Kidney (tissue), 13 donors: ENCODE measurements at regions not wholly inside any gene's neighbourhood (a gene's known extent, or its start where the extent isn't known, plus 50 kb on each side); places are given as distances from the start of the nearest gene placed in this dataset.
A peak's percentile ranks its signal among the peaks of the same experiment; 100 is the strongest.

ENCODE experiments used
- DNase-seq, 5 donors: peaks; one replicate each; pipeline ENCODE4 v3.0.0-alpha.2; 2013 to 2020
- FAIRE-seq: peaks from 2 replicates; lab custom pipeline; 2012; peaks lifted over from hg19 to GRCh38; lab: Jason Lieb, UNC
- H3K27ac ChIP-seq, 2 donors: one replicate each; pipeline ENCODE4 v1.7.0; 2013; ENCODE audit warnings: low read depth in 2 of 2, low read length in 2 of 2, inconsistent platforms in 1 of 2
- H3K27me3 ChIP-seq: one replicate; pipeline ENCODE4 v1.7.1; 2013; ENCODE audit warnings: low read length, inconsistent platforms; ENCODE audit not compliant: control insufficient read depth, insufficient read depth
- H3K36me3 ChIP-seq, 3 donors: one replicate each; pipeline versions ENCODE4 v1.7.0 to v1.7.1; 2013; ENCODE audit warnings: low read length in 3 of 3, control low read depth in 1 of 3, inconsistent platforms in 1 of 3; ENCODE audit not compliant: insufficient read depth in 3 of 3, control insufficient read depth in 2 of 3
- H3K4me1 ChIP-seq, 3 donors: one replicate each; pipeline versions ENCODE4 v1.7.0 to v1.7.1; 2013; ENCODE audit warnings: low read length in 3 of 3, inconsistent platforms in 1 of 3, low read depth in 1 of 3; ENCODE audit not compliant: control insufficient read depth in 2 of 3, insufficient read depth in 2 of 3
- H3K4me3 ChIP-seq, 3 donors: one replicate each; pipeline versions ENCODE4 v1.7.0 to v1.8.1; 2013; ENCODE audit warnings: low read length in 3 of 3, control low read depth in 1 of 3, inconsistent platforms in 1 of 3
- H3K9ac ChIP-seq, 3 donors: one replicate each; pipeline versions ENCODE4 v1.7.0 to v1.7.1; 2013; ENCODE audit warnings: low read length in 3 of 3, control low read depth in 1 of 3, inconsistent platforms in 1 of 3
- H3K9me3 ChIP-seq, 3 donors: one replicate each; pipeline versions ENCODE4 v1.7.0 to v1.7.1; 2013; ENCODE audit warnings: low read length in 3 of 3, control low read depth in 1 of 3, inconsistent platforms in 1 of 3; ENCODE audit not compliant: control insufficient read depth in 2 of 3, insufficient read depth in 1 of 3
- intact Hi-C: fragments of 100-400 bp; cut with DNase I; formaldehyde crosslinking; loops from one replicate; pipeline ENCODE4 v1.11.1; 2022
- TF ChIP-seq, protein P1 (sequence below): IDR thresholded peaks from 3 replicates; pipeline ENCODE4 v1.5.1; 2012; ENCODE audit warnings: mild to moderate bottlenecking, moderate library complexity, borderline replicate concordance; ENCODE audit not compliant: insufficient read depth; ENCODE audit errors: extremely low read depth
- donor health status: control.
- donor health status: control.
- donor health status: control.
- donor health status: control.
- donor health status: control.
- donor health status: DM: yes; HTN: yes; CAD: no.
- donor health status: Normal renal cell carcinoma (clear cell type).

DNA sequence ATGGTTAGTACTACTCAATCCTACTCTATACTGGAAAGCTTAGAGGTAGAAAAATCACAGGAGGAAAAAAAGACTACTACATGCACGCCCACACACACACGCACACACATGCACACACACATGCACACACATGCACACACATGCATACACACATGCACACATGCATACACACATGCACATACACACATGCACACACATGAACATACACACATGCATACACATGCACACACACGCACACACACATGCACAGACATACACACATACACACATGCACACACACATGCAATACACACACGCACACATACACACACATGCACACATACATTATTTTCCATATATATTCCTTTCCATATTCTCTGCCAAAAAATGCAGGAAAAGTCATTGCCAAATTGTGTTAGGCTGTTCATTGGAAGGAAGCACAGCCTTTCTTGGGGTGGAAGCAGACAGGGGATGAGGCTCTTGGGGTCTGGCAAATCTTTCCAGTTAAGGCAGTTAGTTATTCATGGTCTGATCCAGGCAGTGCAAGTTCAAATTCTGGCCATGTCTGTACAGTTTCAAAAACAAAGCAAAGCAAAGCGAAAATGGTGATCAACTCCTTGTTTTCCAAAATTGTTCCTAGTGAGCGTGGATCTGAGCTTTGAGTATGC lies 187.9 kb upstream of the EGFLAM start:
- FAIRE-seq (no peak), DNase-seq (no peak)
- intact Hi-C loops = no loop called here
- H3K36me3 ChIP-seq = no peaks in the 10 kb centered on the region
- H3K9me3 ChIP-seq = no peaks in the 10 kb centered on the region
- H3K27me3 ChIP-seq = no peaks in the 10 kb centered on the region
- TF ChIP-seq, protein P1, sequence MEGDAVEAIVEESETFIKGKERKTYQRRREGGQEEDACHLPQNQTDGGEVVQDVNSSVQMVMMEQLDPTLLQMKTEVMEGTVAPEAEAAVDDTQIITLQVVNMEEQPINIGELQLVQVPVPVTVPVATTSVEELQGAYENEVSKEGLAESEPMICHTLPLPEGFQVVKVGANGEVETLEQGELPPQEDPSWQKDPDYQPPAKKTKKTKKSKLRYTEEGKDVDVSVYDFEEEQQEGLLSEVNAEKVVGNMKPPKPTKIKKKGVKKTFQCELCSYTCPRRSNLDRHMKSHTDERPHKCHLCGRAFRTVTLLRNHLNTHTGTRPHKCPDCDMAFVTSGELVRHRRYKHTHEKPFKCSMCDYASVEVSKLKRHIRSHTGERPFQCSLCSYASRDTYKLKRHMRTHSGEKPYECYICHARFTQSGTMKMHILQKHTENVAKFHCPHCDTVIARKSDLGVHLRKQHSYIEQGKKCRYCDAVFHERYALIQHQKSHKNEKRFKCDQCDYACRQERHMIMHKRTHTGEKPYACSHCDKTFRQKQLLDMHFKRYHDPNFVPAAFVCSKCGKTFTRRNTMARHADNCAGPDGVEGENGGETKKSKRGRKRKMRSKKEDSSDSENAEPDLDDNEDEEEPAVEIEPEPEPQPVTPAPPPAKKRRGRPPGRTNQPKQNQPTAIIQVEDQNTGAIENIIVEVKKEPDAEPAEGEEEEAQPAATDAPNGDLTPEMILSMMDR = no peak
- no peak overlapping the region for H3K9ac ChIP-seq
- H3K4me1 ChIP-seq = peaks cover 0 to 3% (median 0%) of the 10 kb centered on the region in 3 donors
- H3K4me3 ChIP-seq = no peak overlapping the region
- H3K27ac ChIP-seq = no peak overlapping the region

DNA sequence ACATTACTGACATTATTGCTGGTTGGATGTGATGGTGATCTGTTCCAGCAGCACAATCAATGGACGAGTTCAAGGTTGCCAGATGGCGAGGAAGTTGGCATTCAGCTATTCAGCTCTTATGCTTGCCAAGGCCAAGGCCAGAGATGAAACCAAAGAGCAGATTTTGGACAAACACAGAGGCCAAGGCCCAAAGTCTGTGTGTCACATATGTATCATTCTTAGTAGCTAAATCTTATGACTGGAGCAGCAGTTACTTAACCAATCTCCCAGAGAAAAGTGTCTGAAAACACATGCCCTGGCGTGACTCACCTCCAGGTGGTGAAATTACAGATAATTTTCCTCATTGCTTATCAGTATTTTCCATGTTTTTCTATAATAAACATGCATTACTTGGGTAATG lies 189.0 kb upstream of the EGFLAM start:
- TF ChIP-seq, protein P1 = no peak
- FAIRE-seq = no peak

DNA sequence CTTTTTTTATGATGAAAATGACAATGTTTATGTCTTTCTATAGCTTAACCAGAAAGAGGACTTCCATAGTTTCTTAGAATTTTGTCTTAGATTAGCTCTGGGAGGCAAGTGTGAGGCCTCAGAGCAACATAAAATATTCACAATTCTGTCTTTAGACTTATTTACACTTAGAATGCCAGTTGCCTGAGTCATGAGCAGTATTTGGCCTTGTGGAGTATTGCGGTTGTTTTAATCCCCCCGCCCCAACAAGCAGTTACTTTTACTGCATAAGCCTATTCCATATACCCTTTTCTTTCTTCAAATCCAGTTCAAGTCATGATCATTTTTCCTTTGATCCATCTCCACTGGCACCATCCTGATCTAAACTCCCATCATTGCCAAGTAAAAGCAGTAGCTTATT lies 198.0 kb upstream of the EGFLAM start:
- no peak overlapping the region for H3K4me3 ChIP-seq
- FAIRE-seq (no peak), DNase-seq (peak in 1 of 5 donors; percentile 37)
- intact Hi-C loops = no loop called here
- H3K9ac ChIP-seq = no peak overlapping the region
- H3K4me1 ChIP-seq = no peaks in the 10 kb centered on the region
- no peak overlapping the region for H3K27ac ChIP-seq
- H3K9me3 ChIP-seq = no peaks in the 10 kb centered on the region
- no peaks in the 10 kb centered on the region for H3K27me3 ChIP-seq
- TF ChIP-seq, protein P1 = no peak
- no peaks in the 10 kb centered on the region for H3K36me3 ChIP-seq

More for the DNA sequence above, 189.0 kb upstream of the EGFLAM start:
- no peaks in the 10 kb centered on the region for H3K36me3 ChIP-seq
- no peak overlapping the region for H3K27ac ChIP-seq
- no peak overlapping the region for H3K9ac ChIP-seq
- peaks cover 0 to 3% (median 0%) of the 10 kb centered on the region in 3 donors for H3K4me1 ChIP-seq
- H3K9me3 ChIP-seq = no peaks in the 10 kb centered on the region
- no peaks in the 10 kb centered on the region for H3K27me3 ChIP-seq
- no peak overlapping the region for H3K4me3 ChIP-seq
- intact Hi-C loops = no loop called here
- DNase-seq = no peak

DNA sequence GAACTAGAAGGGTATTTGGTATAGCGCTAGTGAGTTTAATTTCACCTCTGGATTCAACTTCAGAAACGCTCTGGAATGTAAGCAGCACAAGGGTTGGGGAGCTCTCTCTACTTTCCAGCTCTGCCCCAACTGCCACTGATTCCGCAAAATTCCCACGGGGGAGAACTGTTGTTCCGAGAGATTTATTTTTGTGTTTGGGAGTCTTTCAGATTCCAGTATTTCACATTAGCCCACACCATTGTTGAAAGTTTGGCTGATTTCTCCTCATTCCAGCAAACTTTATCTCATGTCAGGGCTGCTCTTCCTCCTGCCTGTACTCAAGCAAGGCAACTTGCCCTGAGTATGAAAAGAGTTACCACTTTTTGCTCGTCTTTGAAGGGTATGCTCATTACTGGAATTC lies 198.5 kb upstream of the EGFLAM start:
- H3K27ac ChIP-seq = no peak overlapping the region
- H3K27me3 ChIP-seq = no peaks in the 10 kb centered on the region
- no peak for DNase-seq
- no peaks in the 10 kb centered on the region for H3K9me3 ChIP-seq
- no peaks in the 10 kb centered on the region for H3K36me3 ChIP-seq
- no peak overlapping the region for H3K9ac ChIP-seq
- FAIRE-seq = no peak
- intact Hi-C loops = no loop called here
- no peak overlapping the region for H3K4me3 ChIP-seq
- H3K4me1 ChIP-seq = no peaks in the 10 kb centered on the region
- TF ChIP-seq, protein P1 = no peak
